Femur (tissue), 1 donor: ENCODE measurements at regions not wholly inside any gene's neighbourhood (a gene's known extent, or its start where the extent isn't known, plus 50 kb on each side); places are given as distances from the start of the nearest gene placed in this dataset.

Experiments
- DNase-seq: peaks from one replicate; pipeline ENCODE4 v3.0.0-alpha.2; 2017

GRCh38 chr1:29639741-29640427 lies 403.6 kb downstream of the PTPRU start:
- no peak for DNase-seq

DNA sequence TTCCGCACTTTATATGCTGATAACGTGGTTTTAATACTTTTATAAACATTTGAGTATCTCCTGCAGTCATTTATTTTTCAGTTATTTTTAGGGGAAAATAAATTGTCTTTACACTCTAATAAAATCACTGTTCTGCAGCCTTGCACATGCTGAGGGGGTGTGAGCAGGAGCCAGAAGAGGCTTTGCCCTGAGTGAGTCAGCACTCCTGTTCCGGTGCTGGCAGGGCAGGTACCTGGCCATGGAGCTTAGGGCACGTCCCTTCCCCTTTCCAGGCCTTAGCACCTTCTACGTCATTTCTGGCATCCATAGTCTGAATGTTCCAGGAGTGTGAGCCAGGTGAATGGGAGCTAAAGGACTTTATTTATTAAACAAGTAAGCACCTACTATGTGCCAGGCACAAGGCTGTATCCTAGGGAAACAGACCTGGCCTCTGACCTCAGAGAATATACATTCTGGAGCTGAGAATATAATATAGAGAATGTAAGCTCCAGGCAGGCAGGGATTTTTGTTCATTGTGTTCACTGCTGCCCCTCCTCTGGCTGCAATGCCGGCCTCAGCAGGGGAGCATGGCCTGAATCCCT lies 402.9 kb downstream of the PTPRU start:
- DNase-seq, result no peak

DNA sequence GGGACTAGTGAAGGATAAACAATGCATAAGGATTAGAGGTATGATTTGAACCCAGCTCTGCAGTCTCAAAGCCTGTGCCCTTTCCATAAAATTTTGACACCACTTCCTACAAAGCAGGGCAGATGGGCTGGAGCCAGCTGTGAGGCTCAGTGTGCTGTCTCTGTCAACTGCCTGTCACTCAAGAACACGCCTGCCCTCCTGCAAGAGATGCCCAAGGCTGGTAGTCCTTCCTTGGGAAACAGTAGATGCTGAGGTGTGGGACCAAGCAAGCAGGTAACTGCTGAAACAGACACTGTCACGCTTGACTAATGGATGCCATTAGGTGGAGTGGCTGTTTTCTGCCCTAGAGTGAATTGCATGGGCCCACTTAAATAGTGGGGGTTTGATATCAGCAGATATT lies 402.0 kb downstream of the PTPRU start:
- no peak for DNase-seq

DNA sequence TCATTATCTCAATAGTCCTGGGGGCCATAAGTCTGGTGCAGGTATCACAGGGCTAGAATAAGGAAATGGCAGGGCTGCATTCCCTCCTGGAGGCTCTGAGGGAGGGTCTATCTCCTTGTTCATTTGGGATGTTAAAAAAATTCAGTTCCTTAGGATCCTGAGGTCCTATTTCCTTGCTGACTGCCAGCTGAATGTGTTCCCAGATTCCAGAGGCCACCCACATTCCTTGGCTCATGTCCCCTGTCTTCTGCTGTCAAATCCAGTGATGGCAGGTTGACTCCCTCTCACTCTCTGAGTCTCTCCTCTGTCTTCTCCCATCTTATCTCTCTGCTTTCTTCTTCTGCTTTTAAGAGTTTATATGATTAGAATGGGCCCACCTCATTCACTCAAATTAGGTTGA lies 400.6 kb downstream of the PTPRU start:
- DNase-seq, result no peak

DNA sequence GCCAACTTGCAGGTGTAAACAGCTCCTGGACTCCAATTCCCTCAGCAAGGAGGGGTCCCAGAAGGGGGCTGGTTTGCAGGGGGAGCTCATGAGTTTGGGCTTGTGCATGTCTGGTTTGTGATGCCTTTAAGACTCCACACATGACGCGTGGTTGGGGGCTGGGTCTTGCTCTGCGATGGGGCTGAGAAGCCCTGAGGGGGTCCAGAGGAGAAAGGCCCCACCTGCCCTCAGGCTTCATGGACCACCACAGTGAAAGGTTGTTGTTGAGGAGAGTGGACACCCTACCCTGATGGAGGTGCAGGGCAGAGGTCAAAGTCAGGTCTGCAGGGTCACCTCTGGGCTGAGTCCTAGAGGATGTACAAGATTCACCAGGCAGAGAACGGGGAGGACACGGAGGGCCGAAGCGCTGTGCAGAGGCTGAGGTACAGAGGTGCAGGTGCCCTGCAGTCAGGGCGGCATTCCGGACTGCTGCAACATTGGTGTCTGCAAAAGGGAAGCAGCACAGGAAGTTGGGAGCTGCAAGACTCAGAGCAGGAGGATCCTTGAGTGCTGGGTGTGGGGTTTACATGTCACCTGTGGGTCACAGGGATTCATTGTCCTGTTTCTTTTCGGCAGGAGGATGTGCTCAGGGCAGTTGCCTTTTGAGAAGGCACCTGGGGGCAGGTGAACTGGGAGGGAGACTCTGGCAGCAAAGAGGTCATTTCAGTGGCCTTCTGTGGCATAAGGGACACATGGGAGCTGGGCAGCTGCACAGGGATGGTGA lies 399.4 kb downstream of the PTPRU start:
- DNase-seq, result no peak

DNA sequence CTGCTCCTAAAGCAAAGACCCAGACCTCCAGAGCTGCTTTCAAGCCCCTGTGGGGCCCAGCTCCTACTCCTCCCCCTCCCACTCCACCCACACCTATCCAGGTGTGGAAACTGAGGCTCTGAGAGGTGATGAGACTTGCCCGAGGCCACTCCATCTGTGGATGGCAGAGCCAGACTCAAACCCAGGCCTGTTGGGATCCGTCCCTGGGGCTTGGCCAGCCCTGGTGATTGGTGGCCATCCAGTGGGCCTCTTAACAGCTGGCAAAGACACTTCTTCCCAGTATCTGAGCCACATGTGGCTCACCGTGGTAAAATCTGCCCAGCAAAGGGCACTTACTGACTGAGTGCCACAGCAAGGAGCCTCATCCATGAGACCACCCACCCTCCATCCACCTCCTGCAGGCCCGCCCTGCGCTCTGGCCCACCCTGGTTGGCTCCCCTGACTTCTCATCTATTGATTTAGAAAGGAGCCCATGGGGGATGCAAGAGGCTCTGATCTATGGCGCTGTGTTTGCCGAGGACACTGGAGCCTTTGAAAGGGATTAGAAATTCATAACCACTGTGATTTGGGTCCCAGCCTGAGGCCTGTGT lies 398.5 kb downstream of the PTPRU start:
- no peak for DNase-seq

DNA sequence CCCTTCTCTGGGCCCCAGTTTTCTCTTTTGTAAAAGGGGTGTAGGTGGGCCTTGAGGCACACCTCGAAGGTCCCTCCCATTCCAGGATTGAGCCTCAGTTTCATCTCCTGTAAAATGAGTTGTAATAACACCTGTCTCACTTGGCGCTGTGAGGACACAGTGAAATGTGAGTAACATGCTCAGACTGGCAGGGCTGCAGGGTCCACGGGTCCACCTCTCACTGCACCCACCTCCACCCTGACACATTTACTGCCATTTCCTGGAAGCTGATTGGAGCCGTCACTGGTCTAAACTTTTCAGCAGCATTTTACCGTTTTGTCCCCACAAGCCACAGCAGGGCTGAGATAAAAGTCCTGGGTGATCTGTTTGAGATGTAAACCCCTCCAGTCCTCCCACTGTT lies 398.0 kb downstream of the PTPRU start:
- no peak for DNase-seq

GRCh38 chr1:29633771-29634170 lies 397.4 kb downstream of the PTPRU start:
- DNase-seq, result no peak

DNA sequence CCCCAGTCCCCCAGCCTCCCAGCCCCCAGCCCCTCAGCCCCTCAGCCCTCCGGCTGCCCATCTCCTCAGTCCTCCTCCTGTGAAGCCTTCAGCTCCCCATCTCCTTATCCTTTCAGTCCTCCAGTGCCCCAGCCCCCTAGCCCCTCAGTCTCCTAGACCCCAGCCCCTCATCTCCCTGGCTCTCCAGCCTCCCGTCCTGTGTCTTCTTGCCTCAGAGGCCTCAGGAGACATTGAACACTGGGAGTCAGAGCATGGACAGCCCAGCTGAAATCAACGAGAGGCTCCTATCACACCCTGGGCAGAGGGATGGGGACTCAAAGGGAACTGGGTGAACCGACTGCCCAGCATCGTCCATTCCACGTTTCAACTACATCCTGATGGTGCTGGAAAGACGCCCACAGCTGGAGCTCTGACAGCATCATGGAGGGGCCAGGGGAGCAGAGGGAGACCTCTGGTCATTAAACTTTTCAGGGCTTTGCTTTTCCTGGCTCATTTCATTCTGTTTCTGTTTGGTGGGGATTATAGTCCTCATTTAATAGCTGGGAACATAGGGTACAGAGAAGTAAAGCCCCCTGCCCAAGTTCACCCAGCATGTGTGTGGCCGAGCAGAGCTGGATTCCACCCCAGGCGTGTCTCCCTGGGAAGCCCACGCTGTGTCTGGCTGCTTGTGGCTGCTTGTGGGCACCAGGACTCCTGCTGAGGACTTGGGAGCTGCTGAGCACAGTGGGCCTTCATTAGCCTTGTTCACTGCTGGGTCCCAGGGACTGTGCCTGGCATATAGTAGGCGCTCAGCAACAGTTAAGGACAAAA lies 396.7 kb downstream of the PTPRU start:
- no peak for DNase-seq

GRCh38 chr1:29631836-29632805 lies 395.8 kb downstream of the PTPRU start:
- no peak for DNase-seq

DNA sequence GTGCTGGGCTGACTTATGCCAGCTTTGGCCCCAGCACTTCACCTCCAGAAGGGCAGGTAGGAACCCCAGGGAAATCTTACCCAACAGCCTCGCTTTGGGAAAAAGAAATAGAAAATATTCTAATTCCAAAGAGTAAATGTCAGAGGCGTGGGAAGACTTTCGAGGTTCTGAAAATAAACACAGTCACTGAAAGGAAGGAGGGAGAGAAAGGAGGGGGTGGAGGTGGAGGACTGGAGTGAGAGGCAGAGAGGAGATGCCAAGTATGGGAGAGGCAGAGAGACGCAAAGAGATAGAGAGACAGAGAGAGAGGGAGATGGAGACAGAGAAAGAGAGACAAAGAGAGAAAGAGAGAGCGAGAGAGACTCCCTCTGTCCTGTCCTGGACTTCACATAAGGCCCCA lies 395.0 kb downstream of the PTPRU start:
- DNase-seq, result no peak

- no peak for DNase-seq
Observed at GRCh38 chr1:29630756-29631155, 394.4 kb downstream of the PTPRU start.

GRCh38 chr1:29629814-29630516 lies 393.6 kb downstream of the PTPRU start:
- no peak for DNase-seq

DNA sequence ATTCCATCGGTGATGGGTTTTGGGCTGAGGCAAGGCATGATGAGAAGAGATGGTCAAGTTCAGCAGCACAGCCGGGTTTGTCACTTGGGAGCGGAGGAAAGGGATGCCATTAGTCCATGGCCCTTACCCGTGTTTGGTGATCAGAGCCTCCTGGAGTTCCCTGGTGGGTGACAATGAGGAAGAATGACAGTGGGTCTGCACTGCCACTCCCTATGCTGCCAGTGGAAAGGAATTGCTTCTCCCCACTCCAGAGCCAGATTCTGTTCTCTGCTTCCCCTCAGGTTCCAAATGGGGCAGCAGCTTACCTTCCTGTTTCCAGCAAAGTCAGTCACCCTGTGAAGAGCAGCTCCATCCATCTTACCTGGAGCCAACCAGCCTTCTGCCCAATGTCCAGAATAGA lies 393.1 kb downstream of the PTPRU start:
- no peak for DNase-seq

DNA sequence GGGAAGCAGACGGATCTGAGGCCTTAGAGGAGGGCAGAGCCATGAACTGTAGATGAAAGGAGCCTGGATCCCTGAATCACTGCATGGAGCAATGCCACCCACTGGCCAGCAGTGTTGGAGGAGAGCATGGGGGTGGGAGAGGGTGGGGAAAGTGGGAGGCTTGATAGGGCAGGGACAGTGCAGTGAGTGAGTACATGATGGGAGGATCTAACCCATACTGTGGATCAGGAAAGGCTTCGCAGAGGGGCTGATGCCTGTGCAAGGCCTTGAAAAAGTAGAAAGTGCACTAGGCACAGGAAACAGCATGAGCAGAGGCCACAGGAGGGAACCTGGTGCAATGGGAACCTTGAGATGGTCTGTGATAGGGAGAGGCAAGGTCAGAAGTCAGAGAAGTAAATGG lies 391.9 kb downstream of the PTPRU start:
- DNase-seq, result no peak

DNA sequence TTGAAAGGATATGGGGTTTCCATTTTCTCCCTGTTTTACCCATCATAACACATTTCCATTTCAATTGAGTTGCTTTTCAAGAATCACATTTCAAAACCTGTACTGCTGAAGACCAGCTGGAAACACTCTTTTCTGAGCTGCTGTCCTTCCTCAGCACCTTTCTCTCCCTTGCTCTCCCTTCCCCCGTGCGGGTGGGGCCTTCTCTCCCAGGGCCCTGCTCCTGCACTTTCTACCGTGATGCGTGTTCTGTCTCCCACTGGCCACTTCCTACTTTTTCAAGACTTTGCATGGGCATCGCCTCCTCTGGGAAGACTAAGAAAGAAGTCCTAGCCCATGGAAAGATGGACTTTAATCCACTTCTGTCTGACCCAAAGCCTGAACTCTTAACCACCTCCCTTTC lies 390.4 kb downstream of the PTPRU start:
- DNase-seq, result no peak

DNA sequence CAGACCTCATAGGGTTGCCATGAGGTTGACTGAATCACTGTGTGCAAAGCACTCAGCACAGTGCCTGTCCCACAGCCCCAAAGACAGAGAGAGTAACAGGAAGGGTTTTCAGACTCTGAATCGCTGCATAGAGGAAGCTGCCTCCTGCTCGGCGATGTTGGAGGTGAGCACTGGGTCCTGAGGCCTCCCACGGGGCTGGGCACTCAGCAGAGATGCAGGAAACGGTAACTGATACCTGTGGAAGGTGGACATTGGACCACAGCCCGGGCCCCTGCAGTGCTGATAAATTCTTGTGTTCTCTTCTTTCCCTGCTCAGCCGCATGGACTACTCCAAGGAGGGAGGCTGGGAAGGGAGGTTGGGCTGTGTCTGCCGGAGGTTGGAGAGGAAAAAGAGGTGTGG lies 389.7 kb downstream of the PTPRU start:
- no peak for DNase-seq

- DNase-seq, result no peak
Observed at GRCh38 chr1:29625084-29625420, 388.7 kb downstream of the PTPRU start.

GRCh38 chr1:29624320-29625083 lies 388.2 kb downstream of the PTPRU start:
- DNase-seq, result no peak

DNA sequence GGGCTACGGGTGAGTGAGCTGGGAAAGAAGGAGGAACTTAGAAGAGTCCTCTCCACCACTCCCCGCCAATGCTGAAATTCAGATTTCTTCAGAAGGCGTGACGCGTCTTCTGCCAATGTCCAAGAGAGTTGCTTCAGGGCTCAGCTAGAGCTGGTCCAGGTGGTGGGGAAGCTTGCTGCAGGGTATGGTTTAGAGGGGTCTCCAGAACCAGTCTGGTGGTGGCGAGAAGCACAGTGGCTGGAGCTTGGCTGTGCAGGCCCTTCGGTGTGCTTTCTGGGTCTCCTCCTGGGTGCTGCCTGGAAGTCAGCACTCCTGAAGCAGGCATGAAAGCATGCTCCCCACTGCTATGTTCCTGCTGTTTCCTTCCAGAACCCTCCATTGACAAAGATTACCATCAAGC lies 387.2 kb downstream of the PTPRU start:
- no peak for DNase-seq
